IMR-90 (cell line): ENCODE measurements at regions not wholly inside any gene's neighbourhood (a gene's known extent, or its start where the extent isn't known, plus 50 kb on each side); places are given as distances from the start of the nearest gene placed in this dataset.

Source experiments
- ATAC-seq: fragments of 200-7000 bp; cut with Tn5 transposase; 2 replicates; pipeline ENCODE4 v1.9.1; 2020; ENCODE audit warnings: low read depth, mild to moderate bottlenecking, moderate library complexity
- BruUV-seq: library from RNA; stranded (reverse); fragments of 400-500 nt; replicated peaks from 2 replicates; lab custom pipeline; 2021; lab: Mats Ljungman, UMichigan
- CTCF ChIA-PET: fragments of 300-600 bp; formaldehyde crosslinking; extraction: SDS; loops from one replicate; lab custom pipeline; 2021; ENCODE audit warnings: antibody characterized with exemption; lab: Yijun Ruan, JAX
- POLR2A ChIA-PET: fragments of 300-600 bp; sonication (Branson Sonifier 250); formaldehyde crosslinking; loops from one replicate; lab custom pipeline; 2022; ENCODE audit warnings: antibody characterized with exemption; ENCODE audit not compliant: unreplicated experiment; lab: Charles Lee
- DNase-seq: peaks from one replicate; pipeline ENCODE4 v3.0.0; 2013
- H2AFZ ChIP-seq: replicated peaks from 2 replicates; pipeline ENCODE3; 2013; ENCODE audit warnings: low read length, mild to moderate bottlenecking; ENCODE audit not compliant: poor library complexity
- H2AK5ac ChIP-seq: 2 replicates; pipeline ENCODE4 v1.6.1; 2013; ENCODE audit warnings: low read depth, low read length, inconsistent platforms
- H2AK9ac ChIP-seq: replicated peaks from 2 replicates; pipeline ENCODE3; 2013; ENCODE audit warnings: mild to moderate bottlenecking, low read depth, low read length, moderate library complexity; ENCODE audit not compliant: poor library complexity
- H2BK120ac ChIP-seq: 2 replicates; pipeline ENCODE4 v1.6.1; 2013; ENCODE audit warnings: low read depth, low read length, inconsistent platforms
- H2BK15ac ChIP-seq: 3 replicates; pipeline ENCODE4 v1.6.1; 2013; ENCODE audit warnings: low read depth, low read length, inconsistent platforms
- H2BK20ac ChIP-seq: 2 replicates; pipeline ENCODE4 v1.6.1; 2013; ENCODE audit warnings: low read depth, mild to moderate bottlenecking, inconsistent platforms, low read length, moderate library complexity
- H2BK5ac ChIP-seq: 2 replicates; pipeline ENCODE4 v1.6.1; 2013; ENCODE audit warnings: mild to moderate bottlenecking, low read depth, low read length, inconsistent platforms; ENCODE audit not compliant: poor library complexity, severe bottlenecking
- H3K14ac ChIP-seq: replicated peaks from 2 replicates; pipeline ENCODE4 v1.6.1; 2013; ENCODE audit warnings: low read depth, low read length, inconsistent platforms
- H3K18ac ChIP-seq: 2 replicates; pipeline ENCODE4 v1.6.1; 2013; ENCODE audit warnings: low read depth, low read length, control low read depth
- H3K23ac ChIP-seq: 2 replicates; pipeline ENCODE4 v1.6.1; 2013; ENCODE audit warnings: low read depth, low read length, inconsistent platforms
- H3K27ac ChIP-seq: 2 replicates; pipeline ENCODE4 v1.5.1; 2013; ENCODE audit warnings: mild to moderate bottlenecking, control low read depth, low read length; ENCODE audit not compliant: insufficient read depth
- H3K27me3 ChIP-seq: 2 replicates; pipeline ENCODE4 v1.6.1; 2013; ENCODE audit warnings: low read length; ENCODE audit not compliant: control insufficient read depth, insufficient read depth
- H3K36me3 ChIP-seq: 2 replicates; pipeline ENCODE4 v1.6.1; 2013; ENCODE audit warnings: low read length, mixed read lengths; ENCODE audit not compliant: control insufficient read depth, insufficient read depth
- H3K4ac ChIP-seq: 2 replicates; pipeline ENCODE4 v1.6.1; 2013; ENCODE audit warnings: low read depth, low read length, inconsistent platforms
- H3K4me1 ChIP-seq: 2 replicates; pipeline ENCODE4 v1.6.1; 2013; ENCODE audit warnings: low read length, mixed read lengths; ENCODE audit not compliant: control insufficient read depth, insufficient read depth
- H3K4me2 ChIP-seq: 2 replicates; pipeline ENCODE4 v1.6.1; 2013; ENCODE audit warnings: low read depth, mild to moderate bottlenecking, control low read depth, low read length, moderate library complexity
- H3K4me3 ChIP-seq: 2 replicates; pipeline ENCODE4 v1.5.1; 2013; ENCODE audit warnings: low read depth, mild to moderate bottlenecking, control low read depth, low read length, moderate library complexity; ENCODE audit not compliant: insufficient read depth
- H3K56ac ChIP-seq: 2 replicates; pipeline ENCODE4 v1.6.1; 2013; ENCODE audit warnings: low read length, inconsistent platforms; ENCODE audit not compliant: insufficient read depth; ENCODE audit errors: extremely low read depth
- H3K79me1 ChIP-seq, 2 experiments: 2 replicates each; pipeline ENCODE4 v1.6.1; 2013; ENCODE audit warnings: low read length in 2 of 2, inconsistent platforms in 1 of 2, low read depth in 1 of 2
- H3K9ac ChIP-seq: 2 replicates; pipeline ENCODE4 v1.6.1; 2013; ENCODE audit warnings: low read depth, low read length, control low read depth
- H3K9me1 ChIP-seq: 2 replicates; pipeline ENCODE4 v1.6.1; 2013; ENCODE audit warnings: low read length, inconsistent platforms; ENCODE audit not compliant: insufficient read depth
- H3K9me3 ChIP-seq: 2 replicates; pipeline ENCODE4 v1.6.1; 2013; ENCODE audit warnings: low read length; ENCODE audit not compliant: control insufficient read depth, insufficient read depth
- H4K20me1 ChIP-seq: 2 replicates; pipeline ENCODE4 v1.6.1; 2013; ENCODE audit warnings: low read length, inconsistent platforms; ENCODE audit not compliant: insufficient read depth
- H4K5ac ChIP-seq: 2 replicates; pipeline ENCODE4 v1.6.1; 2013; ENCODE audit warnings: mild to moderate bottlenecking, low read depth, low read length, control low read depth
- H4K8ac ChIP-seq, 2 experiments: 2 replicates each; pipeline ENCODE4 v1.6.1; 2013; ENCODE audit warnings: low read depth in 2 of 2, low read length in 2 of 2, control low read depth in 1 of 2, inconsistent platforms in 1 of 2
- H4K91ac ChIP-seq: 2 replicates; pipeline ENCODE4 v1.6.1; 2013; ENCODE audit warnings: low read depth, low read length, inconsistent platforms; ENCODE audit not compliant: insufficient read depth
- BHLHE40 ChIP-seq: fragments of 150-350 bp; IDR thresholded peaks from 2 replicates; pipeline ENCODE4 v1.6.1; 2016; ENCODE audit warnings: mild to moderate bottlenecking, low read depth, low read length
- CEBPB ChIP-seq: IDR thresholded peaks from 2 replicates; pipeline ENCODE4 v1.6.1; 2012; ENCODE audit warnings: low read depth, low read length, improper control_type of control experiment
- CHD1 ChIP-seq: IDR thresholded peaks from 2 replicates; pipeline ENCODE4 v1.6.1; 2012; ENCODE audit warnings: low read depth, low read length, improper control_type of control experiment
- FOS ChIP-seq: fragments of 150-350 bp; IDR thresholded peaks from 2 replicates; pipeline ENCODE4 v1.6.1; 2016; ENCODE audit warnings: low read depth, low read length
- MAFK ChIP-seq: IDR thresholded peaks from 2 replicates; pipeline ENCODE4 v1.6.1; 2012; ENCODE audit warnings: low read depth, low read length, improper control_type of control experiment
- MAZ ChIP-seq: IDR thresholded peaks from 2 replicates; pipeline ENCODE4 v1.6.1; 2012; ENCODE audit warnings: low read depth, mild to moderate bottlenecking, low read length, improper control_type of control experiment, moderate library complexity, borderline replicate concordance
- MXI1 ChIP-seq: IDR thresholded peaks from 2 replicates; pipeline ENCODE4 v1.6.1; 2012; ENCODE audit warnings: low read depth, mild to moderate bottlenecking, low read length, moderate library complexity, borderline replicate concordance
- NFE2L2 ChIP-seq: fragments of 150-350 bp; IDR thresholded peaks from 2 replicates; pipeline ENCODE4 v1.6.1; 2016; ENCODE audit warnings: low read depth, mild to moderate bottlenecking, low read length
- POLR2A ChIP-seq: IDR thresholded peaks from 2 replicates; pipeline ENCODE4 v1.6.1; 2012; ENCODE audit warnings: mild to moderate bottlenecking, low read depth, low read length
- RAD21 ChIP-seq: IDR thresholded peaks from 2 replicates; pipeline ENCODE4 v1.6.1; 2012; ENCODE audit warnings: low read length, improper control_type of control experiment
- RCOR1 ChIP-seq: IDR thresholded peaks from 2 replicates; pipeline ENCODE4 v1.6.1; 2012; ENCODE audit warnings: mild to moderate bottlenecking, low read length, improper control_type of control experiment; ENCODE audit not compliant: insufficient replicate concordance
- RFX5 ChIP-seq: IDR thresholded peaks from 2 replicates; pipeline ENCODE4 v1.8.0; 2012; ENCODE audit warnings: low read depth, mild to moderate bottlenecking, low read length, moderate library complexity
- SMC3 ChIP-seq: fragments of 150-350 bp; IDR thresholded peaks from 2 replicates; pipeline ENCODE4 v1.6.1; 2016; ENCODE audit warnings: low read depth, mild to moderate bottlenecking, antibody characterized with exemption, low read length, moderate library complexity
- WGBS, 2 experiments: methylation state at CpG; one replicate each; pipeline versions ENCODE4 v1.1.5 to v1.1.7; 2013; ENCODE audit warnings: missing lambda C conversion rate in 2 of 2; ENCODE audit not compliant: insufficient read length in 1 of 2; ENCODE audit errors: extremely low coverage in 2 of 2; 5-methylcytosine and 5-hydroxymethylcytosine counted together
- dilution Hi-C: fragments of 300-500 bp; cut with HindIII; formaldehyde crosslinking; loops from one replicate; pipeline ENCODE4 v1.14.3; 2018; ENCODE audit warnings: low sequenced_read_pairs; ENCODE audit not compliant: unreplicated experiment
- in situ Hi-C: fragments of 300-500 bp; cut with MboI; formaldehyde crosslinking; loops from 3 replicates; pipeline ENCODE4 v1.14.3; 2019; ENCODE audit warnings: low sequenced_read_pairs, inconsistent platforms, mixed read lengths
- intact Hi-C: fragments of 100-400 bp; cut with micrococcal nuclease; formaldehyde crosslinking; loops from 2 replicates; pipeline ENCODE4 v1.10.0; 2022
- TF ChIP-seq, protein P1 (sequence below): fragments of 150-350 bp; IDR thresholded peaks from 2 replicates; pipeline ENCODE4 v1.6.1; 2017; ENCODE audit warnings: mild to moderate bottlenecking, antibody characterized with exemption, low read length, low read depth
- TF ChIP-seq, protein P2 (sequence below): conservative IDR thresholded peaks from 2 replicates; pipeline ENCODE4 v1.5.1; 2012; ENCODE audit warnings: mild to moderate bottlenecking, low read depth, low read length, improper control_type of control experiment
- TF ChIP-seq, protein P3 (sequence below): fragments of 150-350 bp; IDR thresholded peaks from 2 replicates; pipeline ENCODE4 v1.6.1; 2016; ENCODE audit warnings: low read depth, mild to moderate bottlenecking, low read length, moderate library complexity, borderline replicate concordance

DNA sequence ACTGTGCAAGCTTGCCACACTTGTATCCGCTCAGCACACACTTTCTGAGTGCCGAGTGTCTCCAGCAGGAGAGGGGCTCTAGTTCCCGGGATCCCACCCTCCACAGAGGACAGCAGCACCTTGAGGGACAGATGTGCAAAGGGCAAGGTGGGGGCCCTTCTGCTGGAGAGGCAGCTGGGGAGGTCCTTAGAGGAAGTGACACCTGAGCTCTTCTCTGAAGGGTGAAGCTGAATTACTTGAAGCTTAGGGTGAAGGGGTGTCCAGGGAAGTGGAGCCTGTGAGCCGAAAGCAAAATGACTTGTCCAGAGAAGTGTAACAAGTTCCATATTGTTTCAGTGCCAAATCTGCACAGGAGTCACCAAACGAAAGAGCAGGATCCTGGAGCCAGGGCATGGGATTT, 136.3 kb upstream of the DUSP22 start:
- POLR2A ChIA-PET: no interaction called here
- H2AK5ac ChIP-seq: no peak overlapping the region
- H3K4me3 ChIP-seq: no peak overlapping the region
- intact Hi-C loops (no loop called here), dilution Hi-C loops (no loop called here), in situ Hi-C loops (no loop called here)
- H3K56ac ChIP-seq: no peak overlapping the region
- no peak overlapping the region for H4K91ac ChIP-seq
- H3K23ac ChIP-seq: no peak overlapping the region
- H3K27ac ChIP-seq: no peak overlapping the region
- TF ChIP-seq POLR2A (no peak), RFX5 (no peak), RAD21 (no peak), CEBPB (no peak), SMC3 (no peak), CHD1 (no peak), FOS (no peak), RCOR1 (no peak), MAFK (no peak), NFE2L2 (no peak), BHLHE40 (no peak), MXI1 (no peak), MAZ (no peak)
- TF ChIP-seq, protein P1, sequence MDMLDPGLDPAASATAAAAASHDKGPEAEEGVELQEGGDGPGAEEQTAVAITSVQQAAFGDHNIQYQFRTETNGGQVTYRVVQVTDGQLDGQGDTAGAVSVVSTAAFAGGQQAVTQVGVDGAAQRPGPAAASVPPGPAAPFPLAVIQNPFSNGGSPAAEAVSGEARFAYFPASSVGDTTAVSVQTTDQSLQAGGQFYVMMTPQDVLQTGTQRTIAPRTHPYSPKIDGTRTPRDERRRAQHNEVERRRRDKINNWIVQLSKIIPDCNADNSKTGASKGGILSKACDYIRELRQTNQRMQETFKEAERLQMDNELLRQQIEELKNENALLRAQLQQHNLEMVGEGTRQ: no peak
- TF ChIP-seq, protein P2, sequence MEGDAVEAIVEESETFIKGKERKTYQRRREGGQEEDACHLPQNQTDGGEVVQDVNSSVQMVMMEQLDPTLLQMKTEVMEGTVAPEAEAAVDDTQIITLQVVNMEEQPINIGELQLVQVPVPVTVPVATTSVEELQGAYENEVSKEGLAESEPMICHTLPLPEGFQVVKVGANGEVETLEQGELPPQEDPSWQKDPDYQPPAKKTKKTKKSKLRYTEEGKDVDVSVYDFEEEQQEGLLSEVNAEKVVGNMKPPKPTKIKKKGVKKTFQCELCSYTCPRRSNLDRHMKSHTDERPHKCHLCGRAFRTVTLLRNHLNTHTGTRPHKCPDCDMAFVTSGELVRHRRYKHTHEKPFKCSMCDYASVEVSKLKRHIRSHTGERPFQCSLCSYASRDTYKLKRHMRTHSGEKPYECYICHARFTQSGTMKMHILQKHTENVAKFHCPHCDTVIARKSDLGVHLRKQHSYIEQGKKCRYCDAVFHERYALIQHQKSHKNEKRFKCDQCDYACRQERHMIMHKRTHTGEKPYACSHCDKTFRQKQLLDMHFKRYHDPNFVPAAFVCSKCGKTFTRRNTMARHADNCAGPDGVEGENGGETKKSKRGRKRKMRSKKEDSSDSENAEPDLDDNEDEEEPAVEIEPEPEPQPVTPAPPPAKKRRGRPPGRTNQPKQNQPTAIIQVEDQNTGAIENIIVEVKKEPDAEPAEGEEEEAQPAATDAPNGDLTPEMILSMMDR: no peak
- TF ChIP-seq, protein P3, sequence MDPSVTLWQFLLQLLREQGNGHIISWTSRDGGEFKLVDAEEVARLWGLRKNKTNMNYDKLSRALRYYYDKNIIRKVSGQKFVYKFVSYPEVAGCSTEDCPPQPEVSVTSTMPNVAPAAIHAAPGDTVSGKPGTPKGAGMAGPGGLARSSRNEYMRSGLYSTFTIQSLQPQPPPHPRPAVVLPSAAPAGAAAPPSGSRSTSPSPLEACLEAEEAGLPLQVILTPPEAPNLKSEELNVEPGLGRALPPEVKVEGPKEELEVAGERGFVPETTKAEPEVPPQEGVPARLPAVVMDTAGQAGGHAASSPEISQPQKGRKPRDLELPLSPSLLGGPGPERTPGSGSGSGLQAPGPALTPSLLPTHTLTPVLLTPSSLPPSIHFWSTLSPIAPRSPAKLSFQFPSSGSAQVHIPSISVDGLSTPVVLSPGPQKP: no peak
- H3K79me1 ChIP-seq: no peaks in the 10 kb centered on the region
- no peak overlapping the region for H3K14ac ChIP-seq
- no peaks in the 10 kb centered on the region for H3K9me3 ChIP-seq
- H3K18ac ChIP-seq: no peak overlapping the region
- CTCF ChIA-PET: interaction anchor here (0.7 to 0.9 kb wide), 2 partner anchors 11 to 21 kb away, joined by 3 to 4 read pairs; no protein-coding TSS in a partner anchor
- peaks cover 5% of the 10 kb centered on the region; the same call in 1 of the 2 replicates for H3K4me1 ChIP-seq
- no peaks in the 10 kb centered on the region for H3K9me1 ChIP-seq
- ATAC-seq (no peak), DNase-seq (no peak)
- no peak overlapping the region for H2BK120ac ChIP-seq
- peaks cover 5% of the 10 kb centered on the region; the same call in 1 of the 2 replicates for H3K27me3 ChIP-seq
- H4K5ac ChIP-seq: no peak overlapping the region
- no peak overlapping the region for H2BK20ac ChIP-seq
- H2BK15ac ChIP-seq: no peak overlapping the region
- H4K20me1 ChIP-seq: no peaks in the 10 kb centered on the region
- H3K9ac ChIP-seq: no peak overlapping the region
- no peak overlapping the region; the same call in 1 of the 2 replicates for H3K4me2 ChIP-seq
- H3K4ac ChIP-seq: no peak overlapping the region
- H2BK5ac ChIP-seq: no peak overlapping the region
- H3K36me3 ChIP-seq: no peaks in the 10 kb centered on the region
- 31% methylated on average over 2 of the region's 5 CpGs; no CpG with 5 or more reads in 1 of the 2 experiments for WGBS, 2 experiments
- no TSS peak for BruUV-seq
- no peak overlapping the region for H2AFZ ChIP-seq
- no peak overlapping the region for H4K8ac ChIP-seq
- no peak overlapping the region for H2AK9ac ChIP-seq
